ENCODE measurements at regions not wholly inside any gene's neighbourhood (a gene's known extent, or its start where the extent isn't known, plus 50 kb on each side); places are given as distances from the start of the nearest gene placed in this dataset.

DNA sequence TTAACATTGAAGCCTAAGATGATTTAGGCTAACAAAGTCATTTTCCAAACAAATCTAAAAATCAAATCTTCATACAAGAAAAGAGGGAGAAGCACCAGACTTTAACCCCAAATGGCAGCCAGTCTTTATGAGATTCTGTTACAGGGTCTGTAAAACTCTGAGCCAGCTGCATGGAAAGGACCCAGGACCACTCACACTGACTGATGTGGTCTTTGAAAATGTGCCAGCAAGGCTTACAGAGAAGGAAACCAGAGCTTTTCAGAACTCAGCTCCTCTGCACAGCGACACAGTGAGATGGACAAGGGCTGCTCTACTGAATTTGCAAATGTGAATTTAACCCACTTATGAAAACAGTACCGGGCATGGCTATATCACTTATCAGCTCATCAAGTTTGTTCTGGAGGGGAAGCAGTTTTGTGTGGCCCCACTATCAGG, 98.8 kb upstream of the SERP2 start:
- H2BK15ac ChIP-seq (ENCODE audit: low read length): no peak overlapping the region
- no peak overlapping the region for H3K23ac ChIP-seq (ENCODE audit: insufficient read length)
- H3K4me3 ChIP-seq (ENCODE audit: extremely low read depth in 1 of 4, insufficient read depth in 2 of 4, low read depth in 3 of 4, low read length in 4 of 4): no peak overlapping the region
- H3K18ac ChIP-seq (ENCODE audit: extremely low read depth, low read length): no peak overlapping the region
- no peak overlapping the region for H4K5ac ChIP-seq (ENCODE audit: insufficient read length, low read depth, low read length)
- no peak overlapping the region for H3K9ac ChIP-seq (replicated peaks in 1 of 4; ENCODE audit: extremely low read depth in 1 of 4, low read depth in 3 of 4, low read length in 3 of 4)
- H3K27me3 ChIP-seq (replicated peaks in 1 of 4; ENCODE audit: control insufficient read depth in 3 of 4, extremely low read depth in 1 of 4, insufficient read depth in 3 of 4, low read length in 3 of 4): no peaks in the 10 kb centered on the region
- H2AK5ac ChIP-seq (ENCODE audit: low read depth, low read length): no peak overlapping the region
- ChIA-PET CTCF (ENCODE audit: partially characterized antibody) (interaction anchor here (0.7 to 1.9 kb wide), 7 partner anchors 10 to 229 kb away, joined by 3 to 6 read pairs (median 3); no protein-coding TSS in a partner anchor), POLR2A (ENCODE audit: partially characterized antibody) (no interaction called here)
- FAIRE-seq (no peak), DNase-seq (ENCODE audit: low read depth in 1 of 2, low spot score in 2 of 2) (no peak)
- no peak overlapping the region for H4K8ac ChIP-seq (ENCODE audit: extremely low read depth, insufficient read depth, low read length)
- H4K20me1 ChIP-seq (replicated peaks in 1 of 2; ENCODE audit: control insufficient read depth in 1 of 2, insufficient read depth in 2 of 2, low read length in 2 of 2): no peaks in the 10 kb centered on the region
- TF ChIP-seq GABPA (IDR thresholded peaks at IDR 0.05; ENCODE audit: borderline replicate concordance, insufficient read depth, low read length) (no peak), NRF1 (IDR thresholded peaks at IDR 0.05; ENCODE audit: low read depth, low read length) (no peak), POU5F1 (IDR thresholded peaks at IDR 0.05; ENCODE audit: low read depth, low read length) (no peak)
- H3K79me1 ChIP-seq (ENCODE audit: low read depth, low read length): no peaks in the 10 kb centered on the region
- H3K4ac ChIP-seq (replicated peaks; ENCODE audit: insufficient read length, low read depth, low read length): no peak overlapping the region
- WGBS, 2 experiments (ENCODE audit: extremely low coverage in 1 of 2, insufficient coverage in 1 of 2, insufficient read length in 1 of 2, insufficient replicate concordance in 2 of 2, low coverage in 1 of 2, low lambda C conversion rate in 2 of 2, missing lambda C conversion rate in 1 of 2): 93% methylated on average over 2 of the region's 2 CpGs; no CpG with 5 or more reads in 1 of the 2 experiments
- H3K36me3 ChIP-seq (ENCODE audit: control insufficient read depth in 2 of 4, insufficient read depth in 4 of 4, low read length in 3 of 4): no peaks in the 10 kb centered on the region
- no peaks in the 10 kb centered on the region for H3K9me3 ChIP-seq (ENCODE audit: insufficient read depth in 2 of 2, low read depth in 1 of 2, low read length in 1 of 2)
- H2BK20ac ChIP-seq (ENCODE audit: low read length): no peak overlapping the region
- H3K79me2 ChIP-seq (ENCODE audit: control insufficient read depth in 1 of 2, insufficient read depth in 2 of 2, low read length in 2 of 2): no peaks in the 10 kb centered on the region
- no peak overlapping the region for H2BK5ac ChIP-seq (ENCODE audit: low read depth, low read length)
- no peak overlapping the region for H4K91ac ChIP-seq (replicated peaks; ENCODE audit: insufficient read length, low read length)
- no peak overlapping the region for H2BK120ac ChIP-seq (replicated peaks; ENCODE audit: low read depth, low read length)
- H3K14ac ChIP-seq (ENCODE audit: insufficient read length): no peak overlapping the region
- no peak overlapping the region for H3K4me2 ChIP-seq (ENCODE audit: insufficient read depth in 1 of 2, low read depth in 2 of 2, low read length in 2 of 2)
- no peak overlapping the region; the same call in 1 of the 2 replicates for H2AFZ ChIP-seq (ENCODE audit: low read length)
- H2BK12ac ChIP-seq (ENCODE audit: low read depth, low read length): no peak overlapping the region
- H3K27ac ChIP-seq (ENCODE audit: low read depth, low read length): no peak overlapping the region
- H3K4me1 ChIP-seq (replicated peaks in 1 of 4; ENCODE audit: control insufficient read depth in 3 of 4, insufficient read depth in 4 of 4, low read length in 3 of 4): no peaks in the 10 kb centered on the region
- H3K56ac ChIP-seq (replicated peaks; ENCODE audit: insufficient read length, low read depth, low read length): no peak overlapping the region
- no peaks in the 10 kb centered on the region for H3K23me2 ChIP-seq (ENCODE audit: low read depth, low read length)
